Karpas-422 (cell line): ENCODE measurements at regions not wholly inside any gene's neighbourhood (a gene's known extent, or its start where the extent isn't known, plus 50 kb on each side); places are given as distances from the start of the nearest gene placed in this dataset.

Source experiments
- DNase-seq: peaks from one replicate; pipeline ENCODE4 v3.0.0-alpha.2; 2015
- H2AFZ ChIP-seq: fragments of 200-600 bp; sonication (generic); 2 replicates; pipeline ENCODE4 v1.6.1; 2014; ENCODE audit warnings: antibody characterized with exemption, low read length, mixed read lengths
- H3K27ac ChIP-seq: fragments of 200-600 bp; sonication (generic); 2 replicates; pipeline ENCODE4 v1.5.1; 2014; ENCODE audit warnings: mild to moderate bottlenecking, low read length, moderate library complexity
- H3K27me3 ChIP-seq: fragments of 200-600 bp; sonication (generic); 2 replicates; pipeline ENCODE4 v1.6.1; 2014; ENCODE audit warnings: low read length, mixed read lengths
- H3K36me3 ChIP-seq: fragments of 200-600 bp; sonication (generic); 2 replicates; pipeline ENCODE4 v1.6.1; 2014; ENCODE audit warnings: low read length, mixed read lengths; ENCODE audit not compliant: insufficient read depth
- H3K4me1 ChIP-seq: fragments of 200-600 bp; sonication (generic); 2 replicates; pipeline ENCODE4 v1.6.1; 2014; ENCODE audit warnings: mild to moderate bottlenecking, low read length, mixed read lengths
- H3K4me2 ChIP-seq: fragments of 200-600 bp; sonication (generic); 2 replicates; pipeline ENCODE4 v1.6.1; 2014; ENCODE audit warnings: low read length, low read depth, mild to moderate bottlenecking; ENCODE audit not compliant: poor library complexity, severe bottlenecking
- H3K4me3 ChIP-seq: fragments of 200-600 bp; sonication (generic); 2 replicates; pipeline ENCODE4 v1.5.1; 2014; ENCODE audit warnings: mild to moderate bottlenecking, antibody characterized with exemption, low read length, mixed read lengths
- H3K79me2 ChIP-seq: fragments of 200-600 bp; sonication (generic); 2 replicates; pipeline ENCODE4 v1.6.1; 2014; ENCODE audit warnings: mild to moderate bottlenecking, low read length, mixed read lengths
- H3K9ac ChIP-seq: fragments of 200-600 bp; sonication (generic); 2 replicates; pipeline ENCODE4 v1.6.0; 2014; ENCODE audit warnings: low read length
- H3K9me2 ChIP-seq: fragments of 200-600 bp; sonication (generic), shearing (Covaris generic); replicated peaks from 2 replicates; pipeline ENCODE4 v1.6.0; 2014; ENCODE audit warnings: mild to moderate bottlenecking, low read length, moderate library complexity; ENCODE audit not compliant: insufficient read depth
- H3K9me3 ChIP-seq: fragments of 300-700, 200-600 bp; sonication (generic); 2 replicates; pipeline ENCODE4 v1.6.1; 2014; ENCODE audit warnings: low read length, mixed read lengths
- H4K20me1 ChIP-seq: fragments of 200-600 bp; sonication (generic); 2 replicates; pipeline ENCODE4 v1.6.1; 2014; ENCODE audit warnings: mild to moderate bottlenecking, antibody characterized with exemption, low read length, low read depth; ENCODE audit not compliant: insufficient read depth

- H3K4me3 ChIP-seq: no peak overlapping the region
- DNase-seq: no peak
- H2AFZ ChIP-seq: no peak overlapping the region
Observed at GRCh38 chr5:166899343-166899742, 1392.1 kb upstream of the WWC1 start.

GRCh38 chr5:166904571-166904970 is 1386.9 kb upstream of the WWC1 start:
- Histone ChIP-seq H3K4me2 (no peak overlapping the region), H4K20me1 (no peaks in the 10 kb centered on the region), H3K4me1 (no peaks in the 10 kb centered on the region), H3K36me3 (no peaks in the 10 kb centered on the region), H3K27ac (no peak overlapping the region), H3K4me3 (no peak overlapping the region), H3K27me3 (no peaks in the 10 kb centered on the region), H2AFZ (no peak overlapping the region), H3K9me2 (no peaks in the 10 kb centered on the region), H3K9ac (no peak overlapping the region), H3K79me2 (no peaks in the 10 kb centered on the region), H3K9me3 (peaks cover 16% of the 10 kb centered on the region)
- DNase-seq: no peak

More at GRCh38 chr5:166899343-166899742, 1392.1 kb upstream of the WWC1 start:
- Histone ChIP-seq H3K9ac (no peak overlapping the region), H4K20me1 (no peaks in the 10 kb centered on the region), H3K9me2 (no peaks in the 10 kb centered on the region), H3K4me2 (no peak overlapping the region), H3K4me1 (no peaks in the 10 kb centered on the region), H3K36me3 (no peaks in the 10 kb centered on the region), H3K9me3 (peaks cover 14% of the 10 kb centered on the region), H3K27me3 (no peaks in the 10 kb centered on the region), H3K27ac (no peak overlapping the region), H3K79me2 (no peaks in the 10 kb centered on the region)

GRCh38 chr5:166906991-166907713 is 1384.3 kb upstream of the WWC1 start:
- no peak overlapping the region for H3K9ac ChIP-seq
- H3K9me2 ChIP-seq: no peaks in the 10 kb centered on the region
- H3K36me3 ChIP-seq: no peaks in the 10 kb centered on the region

GRCh38 chr5:166909040-166909439 is 1382.4 kb upstream of the WWC1 start:
- no peaks in the 10 kb centered on the region for H3K9me2 ChIP-seq

More at GRCh38 chr5:166906991-166907713, 1384.3 kb upstream of the WWC1 start:
- no peak overlapping the region for H2AFZ ChIP-seq
- H3K4me3 ChIP-seq: no peak overlapping the region
- no peaks in the 10 kb centered on the region for H3K79me2 ChIP-seq
- no peak overlapping the region for H3K4me2 ChIP-seq
- H3K4me1 ChIP-seq: no peaks in the 10 kb centered on the region
- DNase-seq: no peak
- no peaks in the 10 kb centered on the region for H4K20me1 ChIP-seq
- H3K27me3 ChIP-seq: no peaks in the 10 kb centered on the region
- peaks cover 20% of the 10 kb centered on the region for H3K9me3 ChIP-seq
- no peak overlapping the region for H3K27ac ChIP-seq

GRCh38 chr5:166909926-166910325 is 1381.5 kb upstream of the WWC1 start:
- Histone ChIP-seq H3K9me3 (peaks cover 19% of the 10 kb centered on the region), H3K9me2 (no peaks in the 10 kb centered on the region), H3K4me3 (no peak overlapping the region), H3K9ac (no peak overlapping the region), H4K20me1 (no peaks in the 10 kb centered on the region), H3K4me1 (no peaks in the 10 kb centered on the region), H3K27me3 (no peaks in the 10 kb centered on the region), H3K4me2 (no peak overlapping the region), H3K36me3 (no peaks in the 10 kb centered on the region), H3K27ac (no peak overlapping the region), H3K79me2 (no peaks in the 10 kb centered on the region), H2AFZ (no peak overlapping the region)
- no peak for DNase-seq

More at GRCh38 chr5:166909040-166909439, 1382.4 kb upstream of the WWC1 start:
- H3K4me3 ChIP-seq: no peak overlapping the region
- H3K79me2 ChIP-seq: no peaks in the 10 kb centered on the region
- H3K4me1 ChIP-seq: no peaks in the 10 kb centered on the region
- no peaks in the 10 kb centered on the region for H3K27me3 ChIP-seq
- H2AFZ ChIP-seq: no peak overlapping the region
- H4K20me1 ChIP-seq: no peaks in the 10 kb centered on the region
- H3K36me3 ChIP-seq: no peaks in the 10 kb centered on the region
- DNase-seq: no peak
- H3K9me3 ChIP-seq: peaks cover 20% of the 10 kb centered on the region
- no peak overlapping the region for H3K4me2 ChIP-seq
- H3K27ac ChIP-seq: no peak overlapping the region
- no peak overlapping the region for H3K9ac ChIP-seq

DNA sequence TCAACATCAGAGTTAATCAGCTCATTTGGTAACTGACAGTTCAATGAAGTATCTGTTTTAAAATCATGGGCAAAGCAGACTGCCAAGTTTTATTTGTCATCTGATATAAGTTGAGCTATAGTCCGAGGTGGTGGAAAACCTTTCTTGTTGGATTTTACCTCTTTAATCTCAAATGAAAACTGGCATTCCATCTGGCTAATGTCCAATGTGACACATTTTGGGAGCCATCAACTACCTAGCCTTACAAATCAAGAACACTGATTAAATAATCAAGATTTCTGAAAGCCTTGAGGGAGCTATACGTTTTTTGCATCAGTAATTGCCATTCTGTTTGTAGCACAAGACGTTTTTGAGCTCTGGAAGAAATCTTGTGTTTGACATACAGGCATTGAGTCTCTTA is 1380.5 kb upstream of the WWC1 start:
- Histone ChIP-seq H3K4me3 (no peak overlapping the region), H3K79me2 (no peaks in the 10 kb centered on the region), H3K36me3 (no peaks in the 10 kb centered on the region), H3K4me1 (no peaks in the 10 kb centered on the region), H3K9me3 (peaks cover 16% of the 10 kb centered on the region), H3K9ac (no peak overlapping the region), H3K4me2 (no peak overlapping the region), H4K20me1 (no peaks in the 10 kb centered on the region), H3K27me3 (no peaks in the 10 kb centered on the region), H3K9me2 (no peaks in the 10 kb centered on the region), H2AFZ (no peak overlapping the region), H3K27ac (no peak overlapping the region)
- DNase-seq: no peak

DNA sequence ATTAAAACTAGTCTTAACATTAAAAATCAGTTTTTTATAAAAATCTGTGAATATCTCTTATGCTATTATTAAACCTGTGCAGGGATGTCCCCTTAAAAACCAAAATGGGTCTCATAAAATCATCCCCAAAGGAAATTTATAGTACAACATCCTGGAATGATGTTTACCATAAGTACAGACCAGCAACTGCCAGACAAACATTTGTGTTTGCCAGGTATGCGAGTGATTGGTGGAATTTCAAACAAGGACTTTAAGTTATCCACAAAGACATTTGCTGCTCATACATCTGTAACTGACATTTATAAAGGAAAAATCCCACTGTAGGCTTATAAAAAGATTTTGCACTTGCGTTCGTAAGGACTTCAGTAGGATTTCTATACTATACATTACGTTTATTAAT is 1375.4 kb upstream of the WWC1 start:
- Histone ChIP-seq H3K4me3 (no peak overlapping the region), H3K9me2 (no peaks in the 10 kb centered on the region), H4K20me1 (no peaks in the 10 kb centered on the region), H3K4me1 (no peaks in the 10 kb centered on the region), H3K27ac (no peak overlapping the region), H3K36me3 (no peaks in the 10 kb centered on the region), H3K27me3 (no peaks in the 10 kb centered on the region), H3K9me3 (peaks cover 9% of the 10 kb centered on the region), H3K4me2 (no peak overlapping the region), H2AFZ (no peak overlapping the region), H3K9ac (no peak overlapping the region), H3K79me2 (no peaks in the 10 kb centered on the region)
- DNase-seq: no peak

DNA sequence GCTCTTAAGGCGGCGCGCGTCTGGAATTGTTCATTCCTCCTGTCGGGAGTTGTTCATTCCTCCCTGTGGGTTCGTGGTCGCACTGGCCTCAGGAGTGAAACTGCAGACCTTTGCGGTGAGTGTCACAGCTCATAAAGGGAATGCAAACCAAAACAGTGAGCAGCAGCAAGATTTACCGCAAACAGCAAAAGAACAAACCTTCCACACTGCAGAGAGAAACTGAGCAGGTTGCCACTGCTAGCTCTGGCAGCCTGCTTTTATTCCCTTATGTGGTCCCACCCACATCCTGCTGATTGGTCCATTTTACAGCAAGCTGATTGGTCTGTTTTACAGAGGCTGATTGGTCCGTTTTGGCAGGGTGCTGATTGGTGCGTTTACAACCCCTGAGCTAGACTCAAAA is 1365.3 kb upstream of the WWC1 start:
- H3K9me3 ChIP-seq: no peaks in the 10 kb centered on the region

More for the DNA sequence above, 1365.3 kb upstream of the WWC1 start:
- H3K79me2 ChIP-seq: no peaks in the 10 kb centered on the region
- H2AFZ ChIP-seq: no peak overlapping the region
- H3K27ac ChIP-seq: no peak overlapping the region
- no peak overlapping the region for H3K4me2 ChIP-seq
- H3K36me3 ChIP-seq: no peaks in the 10 kb centered on the region
- no peaks in the 10 kb centered on the region for H3K4me1 ChIP-seq
- H4K20me1 ChIP-seq: no peaks in the 10 kb centered on the region
- H3K27me3 ChIP-seq: no peaks in the 10 kb centered on the region
- no peak overlapping the region for H3K4me3 ChIP-seq
- no peak overlapping the region for H3K9ac ChIP-seq
- no peaks in the 10 kb centered on the region for H3K9me2 ChIP-seq
- no peak for DNase-seq
